Fibroblast of peridontal ligament (primary cell): ENCODE measurements at regions not wholly inside any gene's neighbourhood (a gene's known extent, or its start where the extent isn't known, plus 50 kb on each side); places are given as distances from the start of the nearest gene placed in this dataset.

Source experiments
- DNase-seq: peaks from one replicate; pipeline ENCODE4 v3.0.0-alpha.2; 2010; ENCODE audit errors: extremely low read depth

DNA sequence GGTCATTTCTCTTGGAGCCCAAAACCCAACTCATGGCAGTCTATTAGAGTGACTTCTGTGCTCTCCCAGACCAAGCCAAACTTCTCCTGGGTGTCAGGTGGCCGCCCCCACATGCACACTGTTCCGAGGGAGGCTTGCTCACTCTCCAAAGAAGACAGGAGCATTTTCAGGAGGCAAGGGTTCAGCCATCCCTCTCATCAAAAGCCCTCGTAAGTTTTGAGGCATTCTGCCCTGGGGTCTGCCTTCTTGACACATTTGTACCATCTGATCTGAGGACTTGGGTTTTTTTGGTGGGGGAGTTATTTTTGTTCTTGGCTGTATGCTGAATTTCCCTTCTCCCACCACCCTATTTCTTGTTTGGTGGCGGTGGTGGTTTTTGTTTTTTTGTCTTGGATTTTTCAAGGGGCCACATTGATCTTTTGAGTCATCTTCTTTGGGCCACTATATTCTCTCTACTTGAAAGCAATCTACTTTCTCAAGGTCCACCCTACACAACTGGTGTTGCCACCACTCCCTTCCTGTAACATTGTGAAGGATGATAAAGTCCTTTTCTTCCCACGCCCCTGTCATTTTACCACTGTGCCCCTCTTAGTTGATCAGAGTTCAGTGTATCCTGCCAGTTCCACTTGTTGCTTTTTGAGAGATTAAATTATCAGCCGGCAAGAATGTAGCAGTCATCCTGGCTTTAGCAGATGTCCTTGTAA, 255.8 kb downstream of the CYP26B1 start:
- no peak for DNase-seq

- no peak for DNase-seq
Measured at GRCh38 chr2:71891155-71891554, 256.5 kb downstream of the CYP26B1 start.

DNA sequence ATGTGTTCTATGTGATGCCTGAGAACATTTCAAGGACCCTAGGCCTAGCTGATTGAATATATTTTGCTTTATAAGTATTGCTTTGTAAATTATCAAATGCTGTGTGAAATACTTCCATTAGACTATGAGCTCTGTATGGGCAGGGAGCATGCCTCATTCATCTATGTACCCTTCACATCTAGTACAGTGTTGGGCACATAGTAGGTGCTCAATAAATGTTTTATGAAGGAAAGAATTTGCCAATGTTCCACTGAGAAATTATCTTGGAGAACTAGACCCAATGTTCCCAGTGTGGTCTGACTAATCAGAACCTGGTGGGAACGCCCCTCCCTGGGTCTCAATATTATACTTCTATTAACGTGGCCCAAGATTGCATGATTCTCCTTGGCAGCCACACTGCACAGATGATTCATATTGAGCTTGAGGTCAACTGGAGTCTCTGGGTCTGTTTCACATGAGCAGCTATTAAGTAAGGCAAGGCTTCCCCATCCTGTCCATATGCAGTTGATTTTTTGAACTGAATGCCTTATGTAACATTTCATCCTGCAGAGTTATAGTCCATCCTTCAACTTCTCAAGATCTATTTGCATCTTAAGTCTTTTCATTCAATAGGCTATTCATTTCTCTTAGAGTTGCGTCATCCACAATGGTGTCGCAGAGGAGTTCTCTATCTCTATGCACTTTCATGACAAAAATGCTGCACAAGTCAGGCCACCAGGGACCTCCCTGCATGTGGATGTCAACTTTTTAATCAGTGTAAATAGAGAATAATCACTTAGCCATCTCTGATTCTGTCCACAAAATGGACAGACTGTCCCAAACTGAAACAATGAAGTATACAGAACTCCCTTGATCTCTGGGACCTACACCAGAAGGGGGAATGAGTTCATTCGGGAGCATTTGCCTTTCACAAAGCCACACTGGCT, 257.6 kb downstream of the CYP26B1 start:
- peak; percentile 98 for DNase-seq

DNA sequence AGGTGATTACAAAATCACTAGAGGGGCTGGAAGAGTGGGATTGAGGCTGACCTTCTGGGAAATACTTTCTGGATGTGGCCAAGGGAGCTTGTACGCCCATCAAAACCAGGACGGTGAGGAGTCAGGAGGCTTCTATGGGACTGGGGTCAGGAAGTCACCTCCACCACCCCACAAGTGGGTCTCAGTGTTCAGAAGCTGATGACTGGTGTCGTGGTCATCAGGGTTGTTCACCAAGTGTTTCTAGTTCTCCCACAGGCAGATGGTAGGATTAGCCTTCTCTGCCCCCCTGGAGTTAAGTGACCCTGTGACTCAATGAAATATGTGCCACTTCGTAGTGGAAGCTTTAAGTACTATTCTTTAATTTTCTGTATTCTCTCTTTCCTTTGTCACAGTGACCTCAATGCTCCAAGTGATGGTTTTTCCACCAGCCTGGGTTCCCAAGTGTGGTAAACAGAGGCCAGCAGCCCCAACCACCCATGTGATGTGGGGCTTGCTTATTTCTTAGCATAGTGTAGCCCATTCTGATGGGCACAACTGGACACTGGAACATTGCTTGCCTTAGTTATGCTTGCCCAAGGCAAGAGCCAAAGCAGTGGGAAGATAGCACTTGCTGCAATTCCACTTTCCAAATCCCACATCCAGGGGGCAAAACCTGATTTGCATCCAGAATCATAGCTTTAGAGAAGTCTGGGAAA, 258.8 kb downstream of the CYP26B1 start:
- no peak for DNase-seq

DNA sequence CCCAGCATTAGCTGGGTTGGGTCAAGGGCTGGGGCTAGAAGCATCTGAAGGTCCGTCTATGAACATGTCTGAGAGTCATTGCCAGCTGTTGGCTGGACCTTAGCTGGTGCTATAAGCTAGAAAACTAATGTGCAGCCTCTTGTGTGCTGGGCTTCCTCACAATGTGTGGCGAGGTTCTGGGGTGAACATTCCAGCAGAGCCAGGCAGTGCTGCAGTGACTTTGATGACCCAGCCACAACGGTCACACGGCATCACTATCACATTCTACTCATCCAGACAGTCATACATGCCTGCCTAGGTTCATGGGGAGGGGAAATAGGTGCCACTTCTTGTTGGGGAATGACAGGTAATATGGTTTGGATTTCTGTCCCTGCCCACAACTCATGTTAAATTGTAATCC, 260.5 kb downstream of the CYP26B1 start:
- DNase-seq = no peak

- no peak for DNase-seq
Measured at GRCh38 chr2:71886241-71886640, 261.4 kb downstream of the CYP26B1 start.

DNA sequence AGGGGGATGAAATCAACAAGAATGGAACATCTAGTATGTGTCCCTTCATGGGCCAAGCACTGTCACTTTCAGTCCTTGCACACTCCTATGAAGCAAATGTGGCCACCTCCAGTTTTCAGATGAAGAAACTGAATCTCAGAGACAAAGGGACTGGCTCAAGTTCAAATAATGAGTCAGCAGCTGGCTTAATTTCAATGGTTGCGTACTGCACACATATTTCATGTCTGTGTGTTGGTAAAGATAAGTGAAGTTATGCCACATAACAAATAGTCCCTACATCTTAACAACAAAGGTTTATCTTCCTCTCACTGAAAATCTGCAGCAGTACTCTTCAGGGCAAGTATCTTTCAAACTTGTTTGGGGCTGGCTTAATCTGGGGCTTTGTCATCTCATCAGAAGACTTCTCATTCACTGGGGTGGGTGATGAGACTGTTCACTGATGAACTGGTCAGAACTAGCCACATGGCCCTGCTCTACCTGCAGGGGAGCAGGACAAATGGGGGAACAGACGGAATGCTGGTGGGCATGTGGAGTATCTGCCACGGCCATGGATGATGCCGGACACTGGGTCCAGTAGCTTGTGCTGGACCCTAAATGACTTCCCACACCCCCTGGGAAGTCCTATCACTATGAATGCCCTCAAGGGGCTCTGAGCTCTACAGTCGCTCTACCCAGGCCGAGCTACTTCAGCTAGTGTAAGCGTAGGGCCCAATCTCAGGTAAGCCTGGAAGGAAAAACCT, 263.2 kb downstream of the CYP26B1 start:
- DNase-seq = peak; percentile 73

DNA sequence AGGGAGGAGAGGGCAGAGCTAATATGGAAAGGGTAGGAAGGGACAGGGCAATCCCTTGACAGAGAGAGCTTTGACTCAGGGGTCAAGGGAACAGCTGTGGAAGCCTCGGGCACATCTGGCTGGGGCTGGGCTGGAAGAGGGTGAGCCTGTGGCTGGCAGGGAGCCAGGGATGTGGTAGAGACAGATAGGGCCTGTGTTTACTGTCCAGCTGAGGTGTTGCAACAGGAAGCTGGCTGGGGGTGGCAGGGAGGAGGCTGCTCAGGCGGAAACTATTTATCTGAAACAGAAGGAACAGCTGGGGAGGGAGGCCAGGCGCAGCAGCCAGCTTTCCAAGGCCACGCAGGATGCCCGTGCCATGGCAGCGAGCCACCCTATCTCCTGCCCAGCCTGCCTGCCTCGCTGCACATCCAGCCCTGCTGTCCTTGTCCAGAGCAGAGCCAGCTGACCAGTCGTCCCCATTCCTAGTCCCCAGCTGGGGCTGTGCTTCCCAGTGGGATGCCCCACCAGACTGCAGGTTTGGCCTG, 264.7 kb downstream of the CYP26B1 start:
- peak; percentile 67 for DNase-seq

DNA sequence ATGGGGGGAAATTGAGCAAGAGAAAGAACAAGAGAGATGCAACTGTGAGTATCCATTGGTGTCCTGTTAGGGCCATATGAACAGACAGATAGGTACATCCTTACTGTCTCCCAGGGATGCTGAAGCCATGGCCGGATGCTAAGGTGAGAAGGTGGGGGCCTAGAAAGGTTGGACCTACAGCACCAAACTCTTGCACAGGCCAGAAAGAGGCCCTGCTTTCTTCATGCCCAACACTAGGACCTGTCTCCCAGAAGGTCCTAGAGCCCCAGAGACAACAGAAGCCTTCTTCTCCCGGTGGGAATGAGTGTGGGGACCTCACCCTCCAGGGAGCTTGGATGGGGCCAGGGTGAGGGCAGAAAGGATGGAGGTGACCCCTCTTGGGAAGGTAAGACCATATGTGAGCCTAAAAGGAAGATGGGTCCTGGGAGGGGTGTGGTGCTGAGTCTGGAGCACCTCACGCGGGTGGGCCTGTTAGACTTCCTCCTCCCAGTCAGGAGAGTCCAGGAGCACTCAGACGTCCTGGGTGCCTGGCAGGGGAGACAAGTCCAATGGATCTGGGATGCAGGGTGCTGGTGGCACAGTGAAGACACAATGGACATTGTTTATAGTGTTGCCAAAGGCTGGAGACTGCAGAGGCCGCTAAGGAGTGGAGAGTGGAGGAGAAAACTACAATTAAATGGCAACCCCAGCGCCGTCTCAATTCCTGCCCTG, 265.3 kb downstream of the CYP26B1 start:
- DNase-seq = no peak

DNA sequence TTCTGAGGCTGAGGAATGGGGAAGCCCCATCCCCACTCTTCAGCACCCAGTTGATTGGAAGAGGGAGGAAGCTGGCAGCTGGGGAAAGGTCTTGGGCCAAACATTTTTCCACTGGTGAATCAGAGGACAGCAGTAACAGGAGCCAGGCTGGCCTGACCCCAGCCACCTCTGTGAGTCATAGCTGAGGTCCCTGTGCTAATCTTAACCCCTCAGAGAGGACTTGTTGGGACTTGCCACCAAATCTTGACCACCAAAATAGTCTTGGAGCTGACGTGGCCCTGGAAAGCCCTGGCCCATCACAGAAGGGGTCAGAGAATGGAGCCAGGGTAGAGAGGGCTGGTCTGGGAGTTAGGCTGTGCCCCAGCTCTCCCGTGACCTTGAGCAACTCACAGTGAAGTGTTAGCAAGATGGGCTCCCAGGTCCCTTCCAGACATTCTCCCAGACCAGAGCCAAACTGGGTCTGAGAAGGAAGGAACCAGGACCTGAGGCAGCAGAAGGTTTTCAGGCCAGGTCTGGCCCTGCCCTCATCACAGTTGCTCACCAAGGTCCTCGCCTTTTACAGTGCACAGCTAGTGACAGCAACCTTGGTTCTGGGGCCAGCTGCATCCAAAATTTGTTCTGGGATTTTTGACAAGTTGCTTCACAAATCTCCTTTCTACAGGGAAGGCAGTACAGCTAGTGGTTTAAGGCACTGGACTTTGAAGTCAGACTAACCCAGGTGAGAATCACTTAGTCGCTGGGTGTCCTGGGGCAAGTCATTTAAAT, 266.6 kb downstream of the CYP26B1 start:
- peak; percentile 77 for DNase-seq

DNA sequence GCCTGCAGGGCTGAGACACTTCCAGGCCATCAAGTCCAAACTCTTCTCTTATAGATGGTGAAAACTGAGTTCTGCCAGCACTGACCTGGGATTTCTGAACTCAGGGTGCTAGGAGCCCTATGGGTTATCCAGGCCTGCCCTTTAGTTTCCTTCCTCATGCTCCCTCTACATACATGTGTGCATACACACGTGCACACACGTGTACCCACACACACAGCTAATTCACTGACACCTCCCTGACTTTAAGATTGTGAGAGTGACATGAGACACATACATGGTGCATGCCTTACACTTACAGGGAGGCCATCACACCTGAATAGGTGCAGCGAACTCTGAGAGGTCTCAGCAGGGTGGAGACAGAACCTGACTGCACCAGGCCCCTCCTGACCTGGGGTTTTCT, 267.4 kb downstream of the CYP26B1 start:
- DNase-seq = no peak

DNA sequence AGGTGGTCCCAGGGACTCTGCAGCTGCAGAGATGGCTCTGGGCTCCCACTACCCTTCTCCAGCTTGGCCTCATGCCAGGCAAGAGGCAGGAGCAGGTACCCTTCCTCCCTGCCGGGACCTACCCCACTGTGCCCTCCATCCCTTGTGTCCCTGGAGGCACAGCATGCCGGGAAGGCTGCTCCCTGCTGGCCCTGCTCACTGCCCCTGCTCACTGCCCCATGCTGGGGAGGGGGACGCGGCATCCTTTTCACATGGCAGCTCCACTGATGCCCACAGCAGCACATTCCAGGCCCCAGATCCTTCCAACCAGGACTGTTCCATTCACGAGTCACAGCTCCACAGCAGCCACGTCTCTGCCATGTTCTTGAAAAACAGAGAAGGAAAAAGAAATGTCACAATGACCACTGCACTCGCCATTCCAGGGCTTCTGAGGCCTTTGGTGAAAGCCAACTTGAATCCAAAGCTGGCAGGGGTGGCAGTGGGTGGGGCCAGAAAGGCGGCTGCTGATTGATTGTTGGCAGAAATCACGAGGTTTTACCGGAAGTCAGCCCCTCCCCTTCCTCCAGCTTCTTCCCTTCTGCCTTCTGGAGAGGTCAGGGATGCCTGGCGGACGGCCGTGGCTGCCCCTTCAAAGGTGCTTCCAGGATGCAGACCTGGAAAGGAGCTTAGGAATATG, 268.0 kb downstream of the CYP26B1 start:
- no peak for DNase-seq

- no peak for DNase-seq
Measured at GRCh38 chr2:71878626-71879508, 268.8 kb downstream of the CYP26B1 start.

DNA sequence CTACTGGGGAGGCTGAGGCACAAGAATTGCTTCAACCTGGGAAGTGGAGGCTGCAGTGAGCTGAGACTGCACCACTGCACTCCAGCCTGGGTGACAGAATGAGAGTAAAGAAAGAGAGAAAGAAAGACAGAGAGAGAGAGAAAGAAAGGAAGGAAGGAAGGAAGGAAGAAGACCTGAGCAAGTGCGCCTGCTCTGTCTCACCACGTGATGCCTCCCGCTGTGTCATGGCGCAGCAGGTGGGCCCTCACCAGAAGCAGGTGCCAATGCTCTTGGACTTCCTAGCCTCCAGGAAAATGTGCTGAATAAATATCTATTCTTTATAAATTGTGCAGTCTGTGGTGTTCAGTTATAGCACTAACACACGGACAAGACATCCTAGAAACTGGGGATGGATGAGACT, 270.0 kb downstream of the CYP26B1 start:
- no peak for DNase-seq

DNA sequence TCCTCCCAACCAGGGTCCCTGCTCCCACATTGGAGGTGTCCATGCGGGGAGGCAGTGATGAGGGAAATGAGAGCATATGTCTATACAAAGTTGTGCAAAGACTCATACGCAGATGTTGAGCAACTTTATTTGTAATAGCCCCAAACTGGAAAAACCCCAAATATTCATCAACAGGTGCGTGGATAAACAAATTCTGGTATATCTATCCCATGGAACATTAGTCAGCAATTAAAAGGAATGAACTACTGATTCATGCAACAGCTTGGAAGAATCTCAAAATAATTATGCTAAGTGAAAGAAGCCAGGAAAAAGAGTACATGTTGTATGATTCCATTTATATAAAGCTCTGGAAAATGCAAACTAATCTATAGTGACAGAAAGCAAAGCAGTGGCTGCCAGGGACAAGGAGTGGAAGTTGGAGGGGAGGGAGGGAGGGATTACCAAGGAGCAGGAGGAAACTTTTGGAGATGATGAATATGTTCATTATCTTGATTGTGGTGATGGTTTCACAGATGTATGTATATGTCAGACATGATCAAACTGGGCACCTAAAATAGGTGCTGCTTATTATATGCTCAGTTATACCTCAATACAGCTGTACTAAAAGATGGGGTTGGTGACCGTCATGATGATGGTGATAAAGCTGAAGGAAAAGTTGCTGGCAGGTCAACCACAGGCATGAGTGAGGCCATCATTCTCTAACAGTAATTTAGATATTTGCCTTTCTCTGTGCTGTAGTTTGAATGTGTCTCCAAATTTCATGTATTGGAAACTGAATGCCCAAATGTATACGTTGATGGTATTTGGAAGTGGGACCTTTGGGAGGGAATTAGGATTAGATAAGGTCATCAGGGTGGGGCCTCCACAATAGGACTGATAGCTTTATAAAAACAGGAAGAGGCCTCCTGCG, 270.9 kb downstream of the CYP26B1 start:
- DNase-seq = peak; percentile 53

GRCh38 chr2:71872466-71873051, 275.1 kb downstream of the CYP26B1 start:
- DNase-seq = no peak

DNA sequence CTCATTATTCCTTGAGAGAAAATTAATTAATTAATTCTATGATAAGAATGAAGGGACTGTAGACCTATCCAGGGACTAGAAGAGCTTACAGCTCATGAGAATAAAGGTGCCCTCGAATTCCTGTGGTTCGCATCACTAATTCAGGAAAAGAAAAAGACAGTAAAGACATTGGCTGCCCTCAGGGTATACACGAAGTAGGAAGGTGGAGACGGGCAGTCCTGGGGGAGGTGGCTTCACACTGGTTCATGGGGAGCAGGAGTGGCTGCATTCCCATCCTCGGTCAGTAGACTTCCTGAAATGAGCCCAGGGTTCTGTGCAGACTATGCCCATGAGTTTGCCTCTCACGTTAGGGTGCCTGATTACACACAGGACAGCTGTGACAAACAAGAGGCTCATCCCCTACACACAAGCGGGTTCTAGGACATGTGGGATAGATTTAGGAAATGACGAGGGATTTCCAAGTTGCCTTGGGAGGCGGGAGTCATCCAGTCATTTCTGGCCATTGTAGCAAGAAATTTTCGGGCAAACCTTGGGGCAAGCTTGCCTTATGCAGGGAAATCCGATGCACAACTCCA, 282.2 kb downstream of the CYP26B1 start:
- no peak for DNase-seq
